Central memory CD8-positive, alpha-beta T cell (primary cell): ENCODE measurements at regions not wholly inside any gene's neighbourhood (a gene's known extent, or its start where the extent isn't known, plus 50 kb on each side); places are given as distances from the start of the nearest gene placed in this dataset.
A peak's percentile ranks its signal among the peaks of the same experiment; 100 is the strongest.

Source experiments
- ATAC-seq: fragments of 150-1000 bp; cut with Tn5 transposase; replicated peaks from 2 replicates; pipeline ENCODE4 v1.10.0; 2022; ENCODE audit warnings: mild to moderate bottlenecking, moderate FRiP score, moderate number of reproducible peaks; ENCODE audit not compliant: poor library complexity, severe bottlenecking; ENCODE audit errors: extremely low read depth
- DNase-seq, 2 donors: peaks; one replicate each; pipeline ENCODE4 v3.0.0; 2021; ENCODE audit warnings: low spot score in 2 of 2
- H3K27ac Mint-ChIP-seq: one replicate; pipeline ENCODE4 v1.8.0; 2022; ENCODE audit warnings: low read depth, mild to moderate bottlenecking, moderate library complexity, mixed read lengths
- H3K27me3 Mint-ChIP-seq: one replicate; pipeline ENCODE4 v1.8.0; 2022; ENCODE audit warnings: mixed read lengths
- H3K36me3 Mint-ChIP-seq: one replicate; pipeline ENCODE4 v1.8.0; 2022; ENCODE audit warnings: mild to moderate bottlenecking, moderate library complexity, mixed read lengths; ENCODE audit not compliant: insufficient read depth
- H3K4me1 Mint-ChIP-seq: one replicate; pipeline ENCODE4 v1.8.0; 2022; ENCODE audit warnings: mixed read lengths
- H3K4me3 Mint-ChIP-seq: one replicate; pipeline ENCODE4 v1.8.0; 2022; ENCODE audit warnings: mild to moderate bottlenecking, moderate library complexity, mixed read lengths
- H3K9me3 Mint-ChIP-seq: one replicate; pipeline ENCODE4 v1.8.0; 2022; ENCODE audit warnings: mixed read lengths

- H3K9me3 Mint-ChIP-seq = peaks cover 5% of the 10 kb centered on the region
- no peak overlapping the region for H3K4me3 Mint-ChIP-seq
- peaks cover 1% of the 10 kb centered on the region for H3K36me3 Mint-ChIP-seq
- no peak for DNase-seq
- H3K27me3 Mint-ChIP-seq = no peaks in the 10 kb centered on the region
- no peak for ATAC-seq
- no peaks in the 10 kb centered on the region for H3K4me1 Mint-ChIP-seq
- no peak overlapping the region for H3K27ac Mint-ChIP-seq
Measured at GRCh38 chr7:46544396-46545008, 623.4 kb upstream of the IGFBP3 start.

GRCh38 chr7:46542076-46542475 is 621.0 kb upstream of the IGFBP3 start:
- Mint-ChIP-seq H3K4me1 (no peaks in the 10 kb centered on the region), H3K27ac (no peak overlapping the region), H3K4me3 (no peak overlapping the region), H3K27me3 (no peaks in the 10 kb centered on the region), H3K36me3 (peaks cover 1% of the 10 kb centered on the region), H3K9me3 (peaks cover 5% of the 10 kb centered on the region)
- DNase-seq (no peak), ATAC-seq (no peak)

GRCh38 chr7:46539892-46540483 is 618.9 kb upstream of the IGFBP3 start:
- H3K36me3 Mint-ChIP-seq = peaks cover 2% of the 10 kb centered on the region
- H3K27ac Mint-ChIP-seq = no peak overlapping the region
- peaks cover 8% of the 10 kb centered on the region for H3K9me3 Mint-ChIP-seq
- ATAC-seq = no peak
- DNase-seq = no peak
- H3K4me3 Mint-ChIP-seq = no peak overlapping the region
- H3K4me1 Mint-ChIP-seq = no peaks in the 10 kb centered on the region
- no peaks in the 10 kb centered on the region for H3K27me3 Mint-ChIP-seq

- Mint-ChIP-seq H3K4me3 (no peak overlapping the region), H3K9me3 (peaks cover 16% of the 10 kb centered on the region)
Measured at GRCh38 chr7:46537191-46537905, 616.3 kb upstream of the IGFBP3 start.

GRCh38 chr7:46534664-46535588 is 613.9 kb upstream of the IGFBP3 start:
- no peak overlapping the region for H3K4me3 Mint-ChIP-seq
- DNase-seq = no peak
- H3K27ac Mint-ChIP-seq = no peak overlapping the region

More at GRCh38 chr7:46537191-46537905, 616.3 kb upstream of the IGFBP3 start:
- H3K27ac Mint-ChIP-seq = no peak overlapping the region
- no peak for DNase-seq
- peaks cover 2% of the 10 kb centered on the region for H3K36me3 Mint-ChIP-seq
- H3K27me3 Mint-ChIP-seq = no peaks in the 10 kb centered on the region
- no peaks in the 10 kb centered on the region for H3K4me1 Mint-ChIP-seq
- ATAC-seq = no peak

GRCh38 chr7:46533946-46534345 is 612.9 kb upstream of the IGFBP3 start:
- H3K4me1 Mint-ChIP-seq = no peaks in the 10 kb centered on the region
- no peak overlapping the region for H3K27ac Mint-ChIP-seq
- peaks cover 2% of the 10 kb centered on the region for H3K36me3 Mint-ChIP-seq
- no peak overlapping the region for H3K4me3 Mint-ChIP-seq
- H3K9me3 Mint-ChIP-seq = peaks cover 16% of the 10 kb centered on the region
- no peak for ATAC-seq
- DNase-seq = no peak
- no peaks in the 10 kb centered on the region for H3K27me3 Mint-ChIP-seq

More at GRCh38 chr7:46534664-46535588, 613.9 kb upstream of the IGFBP3 start:
- Mint-ChIP-seq H3K9me3 (peaks cover 16% of the 10 kb centered on the region), H3K36me3 (peaks cover 2% of the 10 kb centered on the region), H3K4me1 (no peaks in the 10 kb centered on the region), H3K27me3 (no peaks in the 10 kb centered on the region)
- peak; percentile 36 for ATAC-seq

- Mint-ChIP-seq H3K4me1 (no peaks in the 10 kb centered on the region), H3K27ac (no peak overlapping the region), H3K9me3 (peaks cover 16% of the 10 kb centered on the region), H3K27me3 (no peaks in the 10 kb centered on the region), H3K36me3 (peaks cover 2% of the 10 kb centered on the region), H3K4me3 (no peak overlapping the region)
- no peak for ATAC-seq
- DNase-seq = no peak
Measured at GRCh38 chr7:46532571-46532970, 611.5 kb upstream of the IGFBP3 start.

GRCh38 chr7:46530081-46530750 is 609.1 kb upstream of the IGFBP3 start:
- H3K27me3 Mint-ChIP-seq = no peaks in the 10 kb centered on the region
- no peak for ATAC-seq
- no peak overlapping the region for H3K27ac Mint-ChIP-seq
- H3K4me1 Mint-ChIP-seq = no peaks in the 10 kb centered on the region
- no peak overlapping the region for H3K4me3 Mint-ChIP-seq
- no peaks in the 10 kb centered on the region for H3K36me3 Mint-ChIP-seq
- DNase-seq = no peak
- H3K9me3 Mint-ChIP-seq = peaks cover 11% of the 10 kb centered on the region

GRCh38 chr7:46527360-46527759 is 606.3 kb upstream of the IGFBP3 start:
- Mint-ChIP-seq H3K27ac (no peak overlapping the region), H3K4me1 (no peaks in the 10 kb centered on the region), H3K4me3 (no peak overlapping the region), H3K9me3 (peaks cover 6% of the 10 kb centered on the region), H3K27me3 (no peaks in the 10 kb centered on the region), H3K36me3 (no peaks in the 10 kb centered on the region)
- DNase-seq (no peak), ATAC-seq (no peak)

- H3K27me3 Mint-ChIP-seq = no peaks in the 10 kb centered on the region
- no peaks in the 10 kb centered on the region for H3K4me1 Mint-ChIP-seq
Measured at GRCh38 chr7:46525876-46526275, 604.8 kb upstream of the IGFBP3 start.

GRCh38 chr7:46524350-46524749 is 603.3 kb upstream of the IGFBP3 start:
- Mint-ChIP-seq H3K27ac (no peak overlapping the region), H3K36me3 (peaks cover 2% of the 10 kb centered on the region), H3K9me3 (peaks cover 6% of the 10 kb centered on the region), H3K4me3 (no peak overlapping the region), H3K4me1 (no peaks in the 10 kb centered on the region), H3K27me3 (no peaks in the 10 kb centered on the region)
- DNase-seq (no peak), ATAC-seq (no peak)

More at GRCh38 chr7:46525876-46526275, 604.8 kb upstream of the IGFBP3 start:
- Mint-ChIP-seq H3K36me3 (no peaks in the 10 kb centered on the region), H3K4me3 (no peak overlapping the region), H3K27ac (no peak overlapping the region), H3K9me3 (peaks cover 6% of the 10 kb centered on the region)
- no peak for ATAC-seq
- no peak for DNase-seq

GRCh38 chr7:46522354-46522906 is 601.4 kb upstream of the IGFBP3 start:
- no peak for DNase-seq
- H3K27me3 Mint-ChIP-seq = no peaks in the 10 kb centered on the region
- ATAC-seq = no peak

More at GRCh38 chr7:46522354-46522906, 601.4 kb upstream of the IGFBP3 start:
- Mint-ChIP-seq H3K4me3 (no peak overlapping the region), H3K27ac (no peak overlapping the region), H3K9me3 (peaks cover 6% of the 10 kb centered on the region), H3K36me3 (peaks cover 2% of the 10 kb centered on the region), H3K4me1 (no peaks in the 10 kb centered on the region)
